ENCODE measurements at regions not wholly inside any gene's neighbourhood (a gene's known extent, or its start where the extent isn't known, plus 50 kb on each side); places are given as distances from the start of the nearest gene placed in this dataset.

- no peaks in the 10 kb centered on the region for H3K9me3 ChIP-seq (ENCODE audit: control insufficient read depth, insufficient read depth, low read depth, low read length)
- H3K79me2 ChIP-seq (ENCODE audit: control insufficient read depth, insufficient read depth, low read length), result no peaks in the 10 kb centered on the region
- no peak for DNase-seq (ENCODE audit: low read depth in 2 of 2)
- H3K36me3 ChIP-seq (ENCODE audit: control insufficient read depth, insufficient read depth, low read length), result no peaks in the 10 kb centered on the region
- H3K4me3 ChIP-seq (replicated peaks in 1 of 4; ENCODE audit: control extremely low read depth in 1 of 4, insufficient read depth in 1 of 4, low read depth in 3 of 4, low read length in 4 of 4), result no peak overlapping the region
- no peak overlapping the region for H3K9ac ChIP-seq (ENCODE audit: insufficient read depth, low read length)
- H3K27me3 ChIP-seq (ENCODE audit: control insufficient read depth, insufficient read depth, low read length), result no peaks in the 10 kb centered on the region
- no peak overlapping the region for H2AFZ ChIP-seq (ENCODE audit: low read length)
- H4K20me1 ChIP-seq (ENCODE audit: control insufficient read depth, extremely low read depth, insufficient read depth, low read length), result no peaks in the 10 kb centered on the region
- no peak overlapping the region for H3K27ac ChIP-seq (ENCODE audit: insufficient read depth, low read length)
- no peak overlapping the region for H3K4me2 ChIP-seq (ENCODE audit: extremely low read depth, insufficient read depth, low read length)
- TF ChIP-seq EZH2 (IDR thresholded peaks at IDR 0.05; ENCODE audit: low read length, missing control alignments) (no peak), CTCF (conservative IDR thresholded peaks at IDR 0.05 in 1 of 2, IDR thresholded peaks at IDR 0.05 in 1 of 2; ENCODE audit: low read depth in 1 of 2, low read length in 2 of 2) (no peak)
- H3K4me1 ChIP-seq (ENCODE audit: control insufficient read depth, extremely low read depth, insufficient read depth, low read length), result no peaks in the 10 kb centered on the region
Measured at GRCh38 chr1:5770981-5771765, 221.1 kb downstream of the NPHP4 start.

- no peaks in the 10 kb centered on the region for H3K9me3 ChIP-seq (ENCODE audit: control insufficient read depth, insufficient read depth, low read depth, low read length)
- no peaks in the 10 kb centered on the region for H3K27me3 ChIP-seq (ENCODE audit: control insufficient read depth, insufficient read depth, low read length)
- no peak overlapping the region for H3K4me2 ChIP-seq (ENCODE audit: extremely low read depth, insufficient read depth, low read length)
- H3K4me3 ChIP-seq (replicated peaks in 1 of 4; ENCODE audit: control extremely low read depth in 1 of 4, insufficient read depth in 1 of 4, low read depth in 3 of 4, low read length in 4 of 4), result no peak overlapping the region
- no peak overlapping the region for H3K9ac ChIP-seq (ENCODE audit: insufficient read depth, low read length)
- no peaks in the 10 kb centered on the region for H3K36me3 ChIP-seq (ENCODE audit: control insufficient read depth, insufficient read depth, low read length)
- no peaks in the 10 kb centered on the region for H3K79me2 ChIP-seq (ENCODE audit: control insufficient read depth, insufficient read depth, low read length)
- H4K20me1 ChIP-seq (ENCODE audit: control insufficient read depth, extremely low read depth, insufficient read depth, low read length), result no peaks in the 10 kb centered on the region
- TF ChIP-seq EZH2 (IDR thresholded peaks at IDR 0.05; ENCODE audit: low read length, missing control alignments), result no peak
- TF ChIP-seq CTCF (conservative IDR thresholded peaks at IDR 0.05 in 1 of 2, IDR thresholded peaks at IDR 0.05 in 1 of 2; ENCODE audit: low read depth in 1 of 2, low read length in 2 of 2), result no peak
- no peak overlapping the region for H3K27ac ChIP-seq (ENCODE audit: insufficient read depth, low read length)
- no peaks in the 10 kb centered on the region for H3K4me1 ChIP-seq (ENCODE audit: control insufficient read depth, extremely low read depth, insufficient read depth, low read length)
- H2AFZ ChIP-seq (ENCODE audit: low read length), result no peak overlapping the region
- DNase-seq (ENCODE audit: low read depth in 2 of 2), result no peak
Measured at GRCh38 chr1:5769760-5770159, 222.5 kb downstream of the NPHP4 start.

GRCh38 chr1:5769146-5769545, 223.1 kb downstream of the NPHP4 start:
- no peak for DNase-seq (ENCODE audit: low read depth in 2 of 2)

More at GRCh38 chr1:5769146-5769545, 223.1 kb downstream of the NPHP4 start:
- no peak overlapping the region for H3K4me3 ChIP-seq (replicated peaks in 1 of 4; ENCODE audit: control extremely low read depth in 1 of 4, insufficient read depth in 1 of 4, low read depth in 3 of 4, low read length in 4 of 4)
- no peaks in the 10 kb centered on the region for H3K27me3 ChIP-seq (ENCODE audit: control insufficient read depth, insufficient read depth, low read length)
- H3K4me2 ChIP-seq (ENCODE audit: extremely low read depth, insufficient read depth, low read length), result no peak overlapping the region
- no peaks in the 10 kb centered on the region for H3K4me1 ChIP-seq (ENCODE audit: control insufficient read depth, extremely low read depth, insufficient read depth, low read length)
- no peaks in the 10 kb centered on the region for H3K79me2 ChIP-seq (ENCODE audit: control insufficient read depth, insufficient read depth, low read length)
- TF ChIP-seq CTCF (conservative IDR thresholded peaks at IDR 0.05 in 1 of 2, IDR thresholded peaks at IDR 0.05 in 1 of 2; ENCODE audit: low read depth in 1 of 2, low read length in 2 of 2), result no peak
- TF ChIP-seq EZH2 (IDR thresholded peaks at IDR 0.05; ENCODE audit: low read length, missing control alignments), result no peak
- no peak overlapping the region for H2AFZ ChIP-seq (ENCODE audit: low read length)
- H3K27ac ChIP-seq (ENCODE audit: insufficient read depth, low read length), result no peak overlapping the region
- no peaks in the 10 kb centered on the region for H4K20me1 ChIP-seq (ENCODE audit: control insufficient read depth, extremely low read depth, insufficient read depth, low read length)
- no peak overlapping the region for H3K9ac ChIP-seq (ENCODE audit: insufficient read depth, low read length)
- H3K36me3 ChIP-seq (ENCODE audit: control insufficient read depth, insufficient read depth, low read length), result no peaks in the 10 kb centered on the region
- H3K9me3 ChIP-seq (ENCODE audit: control insufficient read depth, insufficient read depth, low read depth, low read length), result no peaks in the 10 kb centered on the region

Measured in fibroblast of lung (primary cell).